Transverse colon (tissue), 3 donors: ENCODE measurements at regions not wholly inside any gene's neighbourhood (a gene's known extent, or its start where the extent isn't known, plus 50 kb on each side); places are given as distances from the start of the nearest gene placed in this dataset.

Experiments
- POLR2A ChIP-seq: fragments of 450-650 bp; IDR thresholded peaks from one replicate; pipeline ENCODE4 v1.6.1; 2016; ENCODE audit warnings: antibody characterized with exemption, mild to moderate bottlenecking, moderate library complexity
- TF ChIP-seq, protein P1 (sequence below), 5 experiments: fragments of 200-600 bp in 3 of 5; fragments of 450-650 bp in 2 of 5; sonication (generic) in 3 of 5; IDR thresholded peaks; 1 replicate in 2 of 5; 2 replicates in 3 of 5; pipeline ENCODE4 v1.5.1; 2016 to 2017; ENCODE audit warnings: antibody characterized with exemption in 5 of 5, inconsistent platforms in 3 of 5, mild to moderate bottlenecking in 2 of 5, moderate library complexity in 1 of 5

DNA sequence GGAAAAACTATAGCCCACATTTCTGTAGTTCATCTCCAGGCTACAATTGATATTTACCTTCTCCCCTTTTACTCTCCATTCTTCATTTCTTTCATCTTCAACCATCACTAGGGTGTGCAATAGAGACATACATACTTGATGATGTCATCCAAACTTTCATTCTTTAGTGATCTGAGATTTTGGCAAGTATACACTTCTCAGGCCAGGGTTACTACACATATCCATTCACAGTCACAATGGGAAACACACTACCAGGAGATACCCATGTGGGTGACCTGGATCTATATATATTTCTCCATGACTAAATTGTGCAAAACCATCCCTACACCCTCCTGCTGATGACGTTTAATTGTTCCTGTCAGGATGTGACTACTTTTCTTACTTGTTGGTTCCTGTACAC lies 769.5 kb upstream of the DPPA4 start:
- TF ChIP-seq, protein P1, sequence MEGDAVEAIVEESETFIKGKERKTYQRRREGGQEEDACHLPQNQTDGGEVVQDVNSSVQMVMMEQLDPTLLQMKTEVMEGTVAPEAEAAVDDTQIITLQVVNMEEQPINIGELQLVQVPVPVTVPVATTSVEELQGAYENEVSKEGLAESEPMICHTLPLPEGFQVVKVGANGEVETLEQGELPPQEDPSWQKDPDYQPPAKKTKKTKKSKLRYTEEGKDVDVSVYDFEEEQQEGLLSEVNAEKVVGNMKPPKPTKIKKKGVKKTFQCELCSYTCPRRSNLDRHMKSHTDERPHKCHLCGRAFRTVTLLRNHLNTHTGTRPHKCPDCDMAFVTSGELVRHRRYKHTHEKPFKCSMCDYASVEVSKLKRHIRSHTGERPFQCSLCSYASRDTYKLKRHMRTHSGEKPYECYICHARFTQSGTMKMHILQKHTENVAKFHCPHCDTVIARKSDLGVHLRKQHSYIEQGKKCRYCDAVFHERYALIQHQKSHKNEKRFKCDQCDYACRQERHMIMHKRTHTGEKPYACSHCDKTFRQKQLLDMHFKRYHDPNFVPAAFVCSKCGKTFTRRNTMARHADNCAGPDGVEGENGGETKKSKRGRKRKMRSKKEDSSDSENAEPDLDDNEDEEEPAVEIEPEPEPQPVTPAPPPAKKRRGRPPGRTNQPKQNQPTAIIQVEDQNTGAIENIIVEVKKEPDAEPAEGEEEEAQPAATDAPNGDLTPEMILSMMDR (IDR thresholded peaks at IDR 0.05), result no peak
- TF ChIP-seq POLR2A, result no peak
